ENCODE measurements at regions not wholly inside any gene's neighbourhood (a gene's known extent, or its start where the extent isn't known, plus 50 kb on each side); places are given as distances from the start of the nearest gene placed in this dataset.

DNA sequence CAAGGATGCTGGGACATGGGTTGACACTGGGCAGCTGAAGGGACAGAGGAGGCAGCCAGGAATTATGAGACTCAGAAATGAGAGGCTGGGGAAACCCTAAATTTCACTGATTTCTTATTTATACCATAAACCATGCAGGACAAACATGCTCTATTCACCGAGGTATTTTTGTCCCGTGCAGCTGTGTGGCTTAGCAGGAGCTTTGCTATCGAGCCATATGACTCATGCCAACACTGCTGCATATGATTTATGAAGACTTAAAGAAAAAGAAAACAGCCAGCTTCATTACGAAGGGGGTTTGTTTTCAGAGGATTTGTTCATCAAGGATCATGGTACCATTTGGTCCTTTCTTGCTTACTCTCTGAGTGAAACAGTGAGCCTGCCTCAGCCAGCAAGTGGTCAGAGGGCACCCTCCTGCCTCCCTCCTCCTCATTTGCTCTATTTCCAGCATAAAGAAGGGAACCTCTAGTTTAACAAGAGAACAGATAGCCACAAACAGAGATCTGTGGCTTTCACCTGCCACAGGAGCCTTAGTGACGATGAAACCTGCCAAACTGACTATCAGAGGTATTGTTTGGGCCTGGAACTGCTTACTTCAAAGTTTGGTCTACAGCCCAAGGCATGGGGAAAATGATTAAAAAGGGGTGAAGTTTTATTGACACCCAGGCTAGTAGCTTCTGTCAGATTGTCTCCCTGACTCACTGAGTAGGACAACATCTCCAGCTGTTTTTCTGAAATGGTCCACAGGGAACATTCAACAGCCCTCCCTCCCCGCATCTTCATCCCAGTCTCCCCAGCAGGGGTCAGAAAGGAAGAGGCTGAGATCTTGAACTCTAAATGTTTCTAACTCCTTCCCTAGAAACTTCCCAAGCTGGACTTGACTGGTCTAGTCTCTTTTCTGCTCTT lies 80.1 kb upstream of the MAML3 start:
- TF ChIP-seq POLR2A (IDR thresholded peaks at IDR 0.05; ENCODE audit: low read depth, low read length) = no peak
- TF ChIP-seq POLR2AphosphoS5 (IDR thresholded peaks at IDR 0.05; ENCODE audit: low read depth, low read length) = no peak
- no peak for TF ChIP-seq TAF1 (IDR thresholded peaks at IDR 0.05; ENCODE audit: low read depth, low read length)
- no peak for TF ChIP-seq SPI1 (IDR thresholded peaks at IDR 0.05; ENCODE audit: low read depth, low read length)
- no peak for TF ChIP-seq POU2F2 (IDR thresholded peaks at IDR 0.05; ENCODE audit: low read depth, low read length)
- TF ChIP-seq PAX5 (IDR thresholded peaks at IDR 0.05; ENCODE audit: insufficient read depth, low read length, severe bottlenecking) = no peak

Measured in GM12891 (cell line).